Naive thymus-derived CD4-positive, alpha-beta T cell (primary cell): ENCODE measurements at regions not wholly inside any gene's neighbourhood (a gene's known extent, or its start where the extent isn't known, plus 50 kb on each side); places are given as distances from the start of the nearest gene placed in this dataset.
"Not testable (repeated sequence)": the region's sequence is repeated elsewhere in the genome, so short reads cannot be mapped to it uniquely, and the experiment has no call there.

ENCODE experiments used
- ATAC-seq: fragments of 150-1000 bp; cut with Tn5 transposase; 2 replicates; pipeline ENCODE4 v1.10.0; 2021; ENCODE audit warnings: mild to moderate bottlenecking, moderate library complexity
- CTCF ChIA-PET: fragments of 350-600 bp; sonication (Branson Sonifier 250); formaldehyde crosslinking; loops from one replicate; lab custom pipeline; 2021; ENCODE audit warnings: antibody characterized with exemption; lab: Charles Lee
- POLR2A ChIA-PET: fragments of 350-600 bp; sonication (Branson Sonifier 250); formaldehyde crosslinking; loops from one replicate; lab custom pipeline; 2021; ENCODE audit warnings: antibody characterized with exemption, inconsistent platforms; lab: Charles Lee
- DNase-seq, 9 donors: peaks; one replicate each; pipeline versions ENCODE4 v3.0.0 to v3.0.0-alpha.2; 2020 to 2022; ENCODE audit warnings: mixed read lengths in 1 of 9
- H3K27ac ChIP-seq: one replicate; pipeline ENCODE4 v1.7.0; 2013; ENCODE audit warnings: mild to moderate bottlenecking, low read depth, low read length, moderate library complexity
- H3K27me3 ChIP-seq, 2 donors: one replicate each; pipeline ENCODE4 v1.7.0; 2013; ENCODE audit warnings: low read length in 2 of 2, mild to moderate bottlenecking in 2 of 2, moderate library complexity in 2 of 2; ENCODE audit not compliant: control insufficient read depth in 2 of 2, insufficient read depth in 2 of 2
- H3K36me3 ChIP-seq, 3 experiments: 1 replicate in 2 of 3; 2 replicates in 1 of 3; pipeline ENCODE4 v1.7.0; 2013; ENCODE audit warnings: low read length in 3 of 3, mild to moderate bottlenecking in 3 of 3, moderate library complexity in 1 of 3; ENCODE audit not compliant: insufficient read depth in 3 of 3, control insufficient read depth in 2 of 3
- H3K4me1 ChIP-seq, 2 donors: one replicate each; pipeline ENCODE4 v1.7.0; 2013; ENCODE audit warnings: low read length in 2 of 2, mild to moderate bottlenecking in 2 of 2, moderate library complexity in 1 of 2; ENCODE audit not compliant: control insufficient read depth in 2 of 2, insufficient read depth in 2 of 2
- H3K4me3 ChIP-seq: 2 replicates; pipeline ENCODE4 v1.7.0; 2013; ENCODE audit warnings: mild to moderate bottlenecking, low read length
- H3K9me3 ChIP-seq, 3 experiments: 1 replicate in 2 of 3; 2 replicates in 1 of 3; pipeline ENCODE4 v1.7.0; 2013; ENCODE audit warnings: low read length in 3 of 3; ENCODE audit not compliant: control insufficient read depth in 2 of 3
- H3K27ac Mint-ChIP-seq, 9 donors: one replicate each; pipeline ENCODE4 v1.8.0; 2020 to 2022; ENCODE audit warnings: mixed read lengths in 9 of 9, mild to moderate bottlenecking in 8 of 9, moderate library complexity in 5 of 9, inconsistent platforms in 2 of 9
- H3K27me3 Mint-ChIP-seq, 5 donors: one replicate each; pipeline ENCODE4 v1.8.0; 2021 to 2022; ENCODE audit warnings: mixed read lengths in 5 of 5, mild to moderate bottlenecking in 1 of 5
- H3K36me3 Mint-ChIP-seq, 5 donors: one replicate each; pipeline ENCODE4 v1.8.0; 2020 to 2022; ENCODE audit warnings: mixed read lengths in 5 of 5, mild to moderate bottlenecking in 3 of 5, inconsistent platforms in 1 of 5
- H3K4me1 Mint-ChIP-seq, 7 donors: one replicate each; pipeline ENCODE4 v1.8.0; 2020 to 2022; ENCODE audit warnings: mixed read lengths in 7 of 7, mild to moderate bottlenecking in 3 of 7, inconsistent platforms in 1 of 7
- H3K4me3 Mint-ChIP-seq, 10 donors: one replicate each; pipeline ENCODE4 v1.8.0; 2020 to 2022; ENCODE audit warnings: mild to moderate bottlenecking in 10 of 10, mixed read lengths in 10 of 10, moderate library complexity in 6 of 10, inconsistent platforms in 2 of 10
- H3K9me3 Mint-ChIP-seq, 11 donors: one replicate each; pipeline ENCODE4 v1.8.0; 2020 to 2022; ENCODE audit warnings: mixed read lengths in 11 of 11, mild to moderate bottlenecking in 4 of 11, inconsistent platforms in 1 of 11, moderate library complexity in 1 of 11
- intact Hi-C, 2 donors: fragments of 100-400 bp; cut with micrococcal nuclease; formaldehyde crosslinking; loops; one replicate each; pipeline ENCODE4 v1.15.1; 2023

DNA sequence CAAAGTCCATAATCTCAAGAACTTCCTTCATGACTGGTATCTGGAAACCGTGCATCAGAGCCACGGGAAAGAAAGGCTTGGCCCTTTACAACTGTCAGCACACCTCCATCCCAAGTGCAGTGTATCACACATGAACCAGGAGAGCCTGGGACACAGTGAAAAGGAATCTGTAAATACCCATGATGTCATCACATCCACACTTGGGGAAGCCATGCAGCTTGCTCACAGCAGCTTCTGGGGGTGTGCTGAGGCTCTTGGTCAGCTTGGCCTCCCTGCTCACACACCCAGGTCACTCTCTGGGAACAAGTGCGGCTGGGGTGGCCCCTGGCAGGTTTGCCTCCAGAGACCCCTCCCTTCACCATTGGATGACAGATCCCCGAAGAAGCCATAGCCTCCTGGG lies 51.6 kb upstream of the ASAH2B start:
- CTCF ChIA-PET, H3K27me3 ChIP-seq, H3K27ac Mint-ChIP-seq, H3K9me3 Mint-ChIP-seq, H3K4me1 Mint-ChIP-seq, H3K36me3 ChIP-seq, intact Hi-C loops, POLR2A ChIA-PET, H3K4me3 ChIP-seq, DNase-seq, H3K27ac ChIP-seq, H3K4me1 ChIP-seq, ATAC-seq, H3K27me3 Mint-ChIP-seq, H3K4me3 Mint-ChIP-seq, H3K36me3 Mint-ChIP-seq, H3K9me3 ChIP-seq: not testable (repeated sequence)

DNA sequence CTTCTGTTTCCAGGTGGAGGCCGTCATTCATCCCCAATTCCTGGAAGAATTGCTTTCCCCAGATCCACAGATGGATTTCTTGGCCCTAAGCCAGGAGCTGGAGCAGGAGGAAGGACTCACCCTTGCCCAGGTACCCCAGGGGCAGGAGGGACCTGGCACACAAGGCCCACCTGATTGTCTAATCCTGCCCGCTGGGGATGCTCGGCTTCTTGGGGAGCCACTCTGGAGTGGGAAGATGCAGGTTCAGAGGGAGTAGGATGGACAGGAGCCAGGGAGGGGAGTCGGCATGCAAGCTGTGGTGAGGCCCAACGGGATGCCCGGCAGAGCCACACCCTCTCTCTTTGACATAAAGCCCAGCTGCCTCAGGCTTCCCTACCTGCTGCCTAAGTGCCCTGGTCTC lies 55.4 kb upstream of the ASAH2B start:
- ATAC-seq, intact Hi-C loops, H3K27ac Mint-ChIP-seq, H3K4me1 Mint-ChIP-seq, H3K4me3 Mint-ChIP-seq, DNase-seq, H3K4me1 ChIP-seq, CTCF ChIA-PET, H3K4me3 ChIP-seq, H3K9me3 ChIP-seq, H3K36me3 ChIP-seq, POLR2A ChIA-PET, H3K27me3 Mint-ChIP-seq, H3K36me3 Mint-ChIP-seq, H3K27me3 ChIP-seq, H3K9me3 Mint-ChIP-seq, H3K27ac ChIP-seq: not testable (repeated sequence)

DNA sequence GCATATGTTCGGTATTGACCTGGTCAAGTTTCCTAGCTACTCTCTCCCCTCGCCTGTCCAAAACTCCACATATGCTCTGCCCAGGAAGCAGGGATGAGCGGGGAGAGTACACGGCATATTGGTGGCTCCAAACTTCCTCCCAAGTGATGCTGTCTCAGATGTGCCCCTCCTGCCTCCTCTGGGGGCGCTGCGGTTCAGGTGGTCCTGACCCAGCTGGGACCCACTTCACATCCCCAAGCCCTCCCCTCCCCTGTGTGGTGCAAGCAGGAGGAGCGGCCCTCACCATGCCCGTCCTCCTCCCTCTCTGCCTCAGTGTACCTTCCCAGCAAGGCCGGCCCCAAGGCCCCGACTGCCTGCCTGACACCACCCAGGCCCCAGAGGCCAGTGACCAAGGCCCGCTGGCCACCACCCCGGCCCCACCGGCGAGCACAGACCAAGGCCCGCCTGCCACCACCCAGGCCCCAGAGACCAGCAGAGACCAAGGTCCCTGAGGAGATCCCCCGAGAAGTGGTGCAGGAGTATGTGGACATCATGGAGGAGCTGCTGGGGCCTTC lies 56.5 kb upstream of the ASAH2B start:
- H3K4me3 Mint-ChIP-seq, H3K4me1 ChIP-seq, H3K27ac ChIP-seq, H3K9me3 ChIP-seq, H3K27ac Mint-ChIP-seq, POLR2A ChIA-PET, H3K36me3 Mint-ChIP-seq, H3K36me3 ChIP-seq, DNase-seq, H3K27me3 Mint-ChIP-seq, H3K27me3 ChIP-seq, H3K4me1 Mint-ChIP-seq, H3K4me3 ChIP-seq, H3K9me3 Mint-ChIP-seq, CTCF ChIA-PET, ATAC-seq, intact Hi-C loops: not testable (repeated sequence)

DNA sequence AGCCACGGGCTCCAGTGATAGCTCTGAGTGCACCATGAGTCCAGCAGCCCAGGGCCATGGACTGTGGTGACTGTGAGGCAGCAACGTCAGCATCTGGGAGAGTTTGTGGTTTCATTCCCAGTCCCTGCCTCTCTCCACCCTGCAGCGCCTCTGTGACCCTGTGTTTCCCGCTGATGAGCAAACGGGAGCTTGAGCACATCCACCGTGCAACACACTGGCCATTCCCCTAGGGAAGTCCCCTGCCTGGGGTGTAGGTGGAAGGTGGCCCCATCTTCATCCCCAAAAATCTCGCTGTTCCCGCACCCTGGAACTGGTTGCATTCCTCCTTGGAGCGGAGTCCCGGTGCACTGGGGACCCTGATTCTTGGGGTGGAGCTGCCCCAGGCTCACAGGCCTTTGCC lies 56.9 kb upstream of the SGMS1 start:
- H3K27ac Mint-ChIP-seq, CTCF ChIA-PET, H3K36me3 ChIP-seq, H3K4me3 ChIP-seq, H3K27me3 ChIP-seq, H3K27me3 Mint-ChIP-seq, H3K4me1 ChIP-seq, H3K4me3 Mint-ChIP-seq, intact Hi-C loops, ATAC-seq, H3K36me3 Mint-ChIP-seq, H3K9me3 Mint-ChIP-seq, DNase-seq, H3K27ac ChIP-seq, H3K9me3 ChIP-seq, POLR2A ChIA-PET, H3K4me1 Mint-ChIP-seq: not testable (repeated sequence)

DNA sequence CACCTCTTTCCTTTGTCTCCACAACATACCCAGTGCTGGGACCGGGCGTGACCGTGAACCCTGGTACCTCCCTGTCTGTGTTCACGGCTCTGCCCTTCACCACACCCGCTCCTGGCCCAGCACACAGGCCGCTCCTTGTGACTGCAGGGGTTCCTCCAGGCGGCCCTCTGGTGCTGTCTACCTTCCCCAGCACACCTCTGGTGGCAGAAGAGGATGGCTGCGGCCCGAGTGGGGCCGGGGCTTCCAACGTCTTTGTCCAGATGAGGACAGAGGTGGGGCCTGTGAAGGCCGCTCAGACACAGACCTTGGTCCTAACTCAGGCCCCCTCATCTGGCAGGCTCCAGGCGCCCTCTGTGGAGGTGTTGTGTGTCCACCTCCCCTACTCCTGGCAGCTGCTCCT lies 55.4 kb upstream of the SGMS1 start:
- peaks cover 0 to 4% (median 0%) of the 10 kb centered on the region in 11 donors for H3K9me3 Mint-ChIP-seq
- ATAC-seq (no peak), DNase-seq (no peak)
- ChIA-PET CTCF (no interaction called here), POLR2A (no interaction called here)
- H3K36me3 Mint-ChIP-seq, result peaks cover 0 to 3% (median 0%) of the 10 kb centered on the region in 5 donors
- Histone ChIP-seq H3K27ac (no peak overlapping the region), H3K27me3 (no peaks in the 10 kb centered on the region), H3K36me3 (no peaks in the 10 kb centered on the region), H3K4me3 (no peak overlapping the region), H3K4me1 (no peaks in the 10 kb centered on the region), H3K9me3 (no peaks in the 10 kb centered on the region)
- H3K27ac Mint-ChIP-seq, result peak overlapping the region in 1 of 9 donors; percentile 53
- H3K4me3 Mint-ChIP-seq, result no peak overlapping the region
- intact Hi-C loops, result no loop called here
- H3K27me3 Mint-ChIP-seq, result no peaks in the 10 kb centered on the region
- no peaks in the 10 kb centered on the region for H3K4me1 Mint-ChIP-seq

DNA sequence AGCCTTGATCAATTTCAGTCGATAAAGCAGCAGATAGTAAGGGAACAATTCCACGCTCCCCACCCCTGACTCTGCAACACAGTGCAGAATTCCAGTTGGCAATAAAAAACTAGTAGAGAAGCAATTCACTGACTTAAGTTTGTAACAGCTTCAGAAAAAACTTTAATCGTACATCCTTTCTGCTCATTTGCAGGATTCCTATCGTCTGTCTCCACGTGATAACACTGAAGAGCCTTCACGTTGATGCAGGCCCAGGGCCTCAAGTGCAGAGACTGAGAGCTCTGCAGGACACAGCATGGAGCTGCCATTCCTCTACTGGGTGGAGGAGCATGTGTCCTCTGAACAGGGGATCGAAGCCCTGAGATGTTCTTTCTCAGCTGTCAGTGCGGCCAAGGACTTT lies 51.8 kb upstream of the SGMS1 start:
- H3K4me3 ChIP-seq, H3K27me3 Mint-ChIP-seq, H3K4me3 Mint-ChIP-seq, H3K27me3 ChIP-seq, CTCF ChIA-PET, DNase-seq, intact Hi-C loops, H3K36me3 ChIP-seq, ATAC-seq, H3K9me3 ChIP-seq, H3K27ac Mint-ChIP-seq, POLR2A ChIA-PET, H3K27ac ChIP-seq: not testable (repeated sequence)
- H3K9me3 Mint-ChIP-seq, result peaks cover 0 to 15% (median 5%) of the 10 kb centered on the region in 11 donors
- peaks cover 4 to 22% (median 15%) of the 10 kb centered on the region in 7 donors for H3K4me1 Mint-ChIP-seq
- peaks cover 9 to 16% of the 10 kb centered on the region in 2 donors for H3K4me1 ChIP-seq
- peaks cover 3 to 24% (median 6%) of the 10 kb centered on the region in 5 donors for H3K36me3 Mint-ChIP-seq

DNA sequence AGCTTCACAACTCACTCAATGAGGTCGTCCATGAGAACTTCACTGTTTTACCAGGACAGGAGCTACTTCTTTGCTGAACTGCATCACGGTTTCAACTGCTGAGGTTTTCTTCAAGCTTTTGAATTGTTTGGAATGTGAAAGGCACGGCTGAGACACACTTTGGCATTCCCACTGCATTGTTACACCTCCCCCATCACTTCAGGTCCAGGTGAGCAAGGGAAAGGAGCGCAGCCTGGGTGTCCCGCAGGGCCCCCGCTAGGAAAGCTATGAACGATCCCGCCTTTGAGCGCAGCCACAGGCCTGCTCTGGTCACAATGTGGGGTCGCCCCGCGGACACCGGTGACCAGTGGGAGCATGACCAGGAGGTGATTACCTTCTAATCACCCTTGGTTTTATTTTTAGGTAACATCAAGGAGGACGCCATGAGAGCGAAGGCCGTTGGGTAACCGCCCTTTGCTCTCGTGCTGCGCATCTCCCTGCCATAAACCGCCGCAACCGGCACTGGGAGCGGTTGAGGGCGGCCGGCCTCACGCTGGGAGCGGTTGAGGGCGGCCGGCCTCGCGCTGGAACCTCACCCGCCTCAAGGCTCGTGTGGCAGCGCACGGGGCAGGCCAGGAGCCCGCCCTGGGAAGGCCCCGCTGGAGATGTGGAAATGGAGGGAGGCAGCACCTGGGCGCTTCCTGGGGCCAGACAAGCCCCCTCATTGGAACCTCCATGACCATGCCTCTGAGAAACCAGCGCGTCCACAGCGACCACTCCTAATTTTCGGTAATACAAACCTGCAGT lies 50.9 kb upstream of the SGMS1 start:
- H3K27me3 ChIP-seq, result no peaks in the 10 kb centered on the region
- Mint-ChIP-seq H3K4me3 (no peak overlapping the region), H3K27me3 (no peaks in the 10 kb centered on the region), H3K4me1 (peaks cover 4 to 22% (median 15%) of the 10 kb centered on the region in 7 donors), H3K27ac (no peak overlapping the region), H3K36me3 (peaks cover 3 to 25% (median 6%) of the 10 kb centered on the region in 5 donors), H3K9me3 (peaks cover 0 to 16% (median 5%) of the 10 kb centered on the region in 11 donors)
- H3K36me3 ChIP-seq, result no peaks in the 10 kb centered on the region
- CTCF ChIA-PET, result no interaction called here
- no peaks in the 10 kb centered on the region for H3K9me3 ChIP-seq
- no peak overlapping the region for H3K27ac ChIP-seq
- H3K4me3 ChIP-seq, result no peak overlapping the region
- no peak for ATAC-seq
- peaks cover 9 to 16% of the 10 kb centered on the region in 2 donors for H3K4me1 ChIP-seq
- intact Hi-C loops, result no loop called here
- POLR2A ChIA-PET, result no interaction called here
- DNase-seq, result no peak
